Testis (tissue), 2 donors: ENCODE measurements at regions not wholly inside any gene's neighbourhood (a gene's known extent, or its start where the extent isn't known, plus 50 kb on each side); places are given as distances from the start of the nearest gene placed in this dataset.

ENCODE experiments used
- POLR2A ChIP-seq: fragments of 450-650 bp; IDR thresholded peaks from one replicate; pipeline ENCODE4 v1.6.1; 2017; ENCODE audit warnings: antibody characterized with exemption, mild to moderate bottlenecking, moderate library complexity
- TF ChIP-seq, protein P1 (sequence below), 3 experiments: fragments of 450-650 bp in 2 of 3; fragments of 200-600 bp in 1 of 3; sonication (generic) in 1 of 3; IDR thresholded peaks; one replicate each; pipeline ENCODE4 v1.5.1; 2016 to 2019; ENCODE audit warnings: antibody characterized with exemption in 3 of 3, mild to moderate bottlenecking in 2 of 3, moderate library complexity in 1 of 3

DNA sequence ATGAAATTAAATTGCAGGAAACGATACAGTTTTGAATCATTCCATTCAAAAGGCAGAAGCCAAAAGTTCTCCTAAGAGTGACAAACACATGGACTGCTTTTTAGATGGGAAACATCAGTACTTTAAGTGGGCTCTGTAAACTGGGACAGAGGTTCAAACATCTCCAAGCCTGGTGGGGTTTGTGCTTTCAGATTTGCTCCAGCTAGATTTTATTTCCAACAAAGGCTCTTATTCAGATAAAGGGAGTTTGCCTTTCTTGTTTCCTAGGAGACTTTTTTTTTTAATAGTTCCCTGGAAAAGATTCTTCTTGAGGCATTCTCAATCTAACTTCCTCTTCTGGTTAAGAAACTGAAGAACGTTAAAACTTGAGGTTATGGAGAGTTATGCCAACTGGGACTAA lies 277.6 kb downstream of the TMEM38B start:
- TF ChIP-seq, protein P1, sequence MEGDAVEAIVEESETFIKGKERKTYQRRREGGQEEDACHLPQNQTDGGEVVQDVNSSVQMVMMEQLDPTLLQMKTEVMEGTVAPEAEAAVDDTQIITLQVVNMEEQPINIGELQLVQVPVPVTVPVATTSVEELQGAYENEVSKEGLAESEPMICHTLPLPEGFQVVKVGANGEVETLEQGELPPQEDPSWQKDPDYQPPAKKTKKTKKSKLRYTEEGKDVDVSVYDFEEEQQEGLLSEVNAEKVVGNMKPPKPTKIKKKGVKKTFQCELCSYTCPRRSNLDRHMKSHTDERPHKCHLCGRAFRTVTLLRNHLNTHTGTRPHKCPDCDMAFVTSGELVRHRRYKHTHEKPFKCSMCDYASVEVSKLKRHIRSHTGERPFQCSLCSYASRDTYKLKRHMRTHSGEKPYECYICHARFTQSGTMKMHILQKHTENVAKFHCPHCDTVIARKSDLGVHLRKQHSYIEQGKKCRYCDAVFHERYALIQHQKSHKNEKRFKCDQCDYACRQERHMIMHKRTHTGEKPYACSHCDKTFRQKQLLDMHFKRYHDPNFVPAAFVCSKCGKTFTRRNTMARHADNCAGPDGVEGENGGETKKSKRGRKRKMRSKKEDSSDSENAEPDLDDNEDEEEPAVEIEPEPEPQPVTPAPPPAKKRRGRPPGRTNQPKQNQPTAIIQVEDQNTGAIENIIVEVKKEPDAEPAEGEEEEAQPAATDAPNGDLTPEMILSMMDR (IDR thresholded peaks at IDR 0.05), result no peak
- no peak for TF ChIP-seq POLR2A
